ENCODE measurements at regions not wholly inside any gene's neighbourhood (a gene's known extent, or its start where the extent isn't known, plus 50 kb on each side); places are given as distances from the start of the nearest gene placed in this dataset.
"Not testable (repeated sequence)": the region's sequence is repeated elsewhere in the genome, so short reads cannot be mapped to it uniquely, and the experiment has no call there.

GRCh38 chr18:8501044-8501443 is 108.2 kb upstream of the RAB12 start:
- no peak for DNase-seq

GRCh38 chr18:8503248-8503647 is 106.0 kb upstream of the RAB12 start:
- no peak for DNase-seq

GRCh38 chr18:8504424-8504823 is 104.8 kb upstream of the RAB12 start:
- no peak for DNase-seq

GRCh38 chr18:8504880-8505435 is 104.3 kb upstream of the RAB12 start:
- DNase-seq, result no peak

- no peak for DNase-seq
Observed at GRCh38 chr18:8506251-8507049, 102.8 kb upstream of the RAB12 start.

- DNase-seq, result no peak
Observed at GRCh38 chr18:8507361-8507760, 101.9 kb upstream of the RAB12 start.

GRCh38 chr18:8507915-8508705 is 101.1 kb upstream of the RAB12 start:
- DNase-seq, result no peak

GRCh38 chr18:8513249-8513648 is 96.0 kb upstream of the RAB12 start:
- DNase-seq, result no peak

- no peak for DNase-seq
Observed at GRCh38 chr18:8514409-8514808, 94.8 kb upstream of the RAB12 start.

- DNase-seq, result no peak
Observed at GRCh38 chr18:8515142-8515865, 93.9 kb upstream of the RAB12 start.

- no peak for DNase-seq
Observed at GRCh38 chr18:8516371-8517250, 92.6 kb upstream of the RAB12 start.

- DNase-seq, result no peak
Observed at GRCh38 chr18:8517276-8517675, 92.0 kb upstream of the RAB12 start.

- DNase-seq, result no peak
Observed at GRCh38 chr18:8519102-8519501, 90.1 kb upstream of the RAB12 start.

GRCh38 chr18:8520266-8520665 is 89.0 kb upstream of the RAB12 start:
- no peak for DNase-seq

- no peak for DNase-seq
Observed at GRCh38 chr18:8522756-8523155, 86.5 kb upstream of the RAB12 start.

- no peak for DNase-seq
Observed at GRCh38 chr18:8525692-8526091, 83.5 kb upstream of the RAB12 start.

- no peak for DNase-seq
Observed at GRCh38 chr18:8526332-8526731, 82.9 kb upstream of the RAB12 start.

- no peak for DNase-seq
Observed at GRCh38 chr18:8529609-8530008, 79.6 kb upstream of the RAB12 start.

GRCh38 chr18:8531084-8531483 is 78.2 kb upstream of the RAB12 start:
- DNase-seq, result not testable (repeated sequence)

- no peak for DNase-seq
Observed at GRCh38 chr18:8536231-8536630, 73.0 kb upstream of the RAB12 start.

- DNase-seq, result no peak
Observed at GRCh38 chr18:8536922-8537321, 72.3 kb upstream of the RAB12 start.

- DNase-seq, result no peak
Observed at GRCh38 chr18:8537400-8537799, 71.8 kb upstream of the RAB12 start.
